Astrocyte of the hippocampus (primary cell): ENCODE measurements at regions not wholly inside any gene's neighbourhood (a gene's known extent, or its start where the extent isn't known, plus 50 kb on each side); places are given as distances from the start of the nearest gene placed in this dataset.
"Not testable (repeated sequence)": the region's sequence is repeated elsewhere in the genome, so short reads cannot be mapped to it uniquely, and the experiment has no call there.

Experiments used
- DNase-seq: peaks from one replicate; pipeline ENCODE4 v3.0.0; 2011; ENCODE audit warnings: low read depth, low spot score

DNA sequence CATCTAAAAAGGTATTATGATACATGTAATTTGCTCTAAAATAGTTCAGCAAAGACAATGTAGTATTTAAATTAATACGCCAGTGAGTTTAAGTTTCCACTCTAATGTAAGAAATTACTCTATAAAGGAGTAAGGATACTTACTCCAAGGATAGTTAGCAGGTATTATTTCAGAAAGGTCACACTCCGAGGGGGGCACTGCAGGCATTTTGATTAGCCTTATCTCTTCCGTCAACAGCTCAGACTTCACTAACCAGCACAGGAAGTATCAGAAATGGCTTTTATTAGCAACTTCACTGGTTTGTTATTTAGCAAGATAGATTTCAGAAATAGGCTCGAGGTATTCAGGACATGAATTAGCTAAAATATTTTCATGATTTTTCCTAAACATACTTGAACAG lies 127.0 kb downstream of the COX18 start:
- DNase-seq = no peak

DNA sequence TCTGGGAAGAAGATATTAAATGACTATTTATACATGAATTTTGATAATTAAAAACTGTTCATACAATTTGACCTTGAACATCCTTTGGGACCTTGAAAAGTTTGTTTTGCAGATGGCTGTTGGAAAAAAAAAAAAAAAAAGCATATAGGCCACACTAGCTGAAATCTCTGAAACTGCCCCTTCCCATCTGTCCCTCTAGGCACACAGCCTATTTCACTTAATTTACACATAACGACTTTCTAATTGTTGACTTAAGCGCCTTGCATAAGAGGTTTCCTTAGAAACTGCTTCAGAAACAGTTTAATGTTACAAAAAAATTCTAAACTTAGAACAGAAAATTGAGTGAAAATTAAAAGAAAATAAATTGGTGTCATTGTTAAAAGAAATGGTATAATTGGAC lies 131.0 kb downstream of the COX18 start:
- DNase-seq = no peak

DNA sequence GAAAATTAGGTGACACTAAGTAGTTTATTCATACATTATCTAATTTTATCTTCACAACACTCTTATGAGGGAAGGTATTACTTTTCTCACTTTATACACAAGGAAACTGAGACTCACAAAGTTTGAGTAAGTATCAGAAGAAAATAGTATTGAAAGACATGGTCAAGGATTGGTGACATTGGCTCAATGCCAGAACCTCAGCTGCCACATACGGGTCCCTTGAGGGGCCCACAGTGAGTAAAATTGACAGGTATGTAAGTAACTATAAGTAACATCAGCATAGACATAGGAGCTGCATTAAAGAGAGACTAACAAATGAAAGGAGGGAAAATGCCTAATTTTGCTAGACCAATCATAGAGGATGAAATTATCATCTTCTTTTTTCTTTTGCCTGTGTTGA lies 134.1 kb downstream of the COX18 start:
- no peak for DNase-seq

DNA sequence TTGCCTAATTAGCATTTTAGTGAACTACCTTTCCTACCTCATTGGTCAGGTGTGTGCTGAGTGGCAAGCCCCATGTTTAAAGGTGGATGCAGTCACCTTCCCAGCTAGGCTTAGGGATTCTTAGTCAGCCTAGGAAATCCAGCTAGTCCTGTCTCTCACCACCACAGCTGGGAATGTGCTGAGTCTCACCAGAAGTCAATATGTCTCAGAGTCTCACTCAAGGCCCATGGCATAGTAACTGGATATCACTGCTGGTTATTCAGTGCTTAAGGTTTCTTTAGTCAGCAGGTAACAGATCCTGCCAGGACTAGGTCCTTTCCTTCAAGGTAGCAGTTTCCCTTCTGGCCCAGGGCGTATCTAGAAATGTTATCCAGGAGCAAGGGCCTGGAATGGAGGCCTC lies 136.5 kb downstream of the COX18 start:
- DNase-seq = no peak

DNA sequence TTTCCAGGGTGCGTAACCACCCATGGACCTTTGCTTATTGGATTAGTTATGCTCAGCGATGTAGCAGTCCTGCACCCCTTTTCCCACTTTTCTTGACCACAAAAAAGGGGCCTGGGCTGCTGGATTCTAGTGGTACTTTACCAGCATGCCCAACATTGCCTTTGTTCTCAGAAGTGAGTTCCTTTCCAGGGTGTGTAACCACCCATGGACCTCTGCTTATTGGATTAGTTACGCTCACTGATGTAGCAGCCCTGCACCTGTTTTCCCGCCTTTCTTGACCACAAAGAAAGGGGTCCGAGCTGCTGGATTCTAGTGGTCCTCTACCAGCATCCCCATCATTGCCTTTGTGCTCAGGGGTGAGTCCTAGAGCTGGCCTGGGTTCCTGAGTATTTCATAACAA lies 138.2 kb downstream of the COX18 start:
- no peak for DNase-seq

DNA sequence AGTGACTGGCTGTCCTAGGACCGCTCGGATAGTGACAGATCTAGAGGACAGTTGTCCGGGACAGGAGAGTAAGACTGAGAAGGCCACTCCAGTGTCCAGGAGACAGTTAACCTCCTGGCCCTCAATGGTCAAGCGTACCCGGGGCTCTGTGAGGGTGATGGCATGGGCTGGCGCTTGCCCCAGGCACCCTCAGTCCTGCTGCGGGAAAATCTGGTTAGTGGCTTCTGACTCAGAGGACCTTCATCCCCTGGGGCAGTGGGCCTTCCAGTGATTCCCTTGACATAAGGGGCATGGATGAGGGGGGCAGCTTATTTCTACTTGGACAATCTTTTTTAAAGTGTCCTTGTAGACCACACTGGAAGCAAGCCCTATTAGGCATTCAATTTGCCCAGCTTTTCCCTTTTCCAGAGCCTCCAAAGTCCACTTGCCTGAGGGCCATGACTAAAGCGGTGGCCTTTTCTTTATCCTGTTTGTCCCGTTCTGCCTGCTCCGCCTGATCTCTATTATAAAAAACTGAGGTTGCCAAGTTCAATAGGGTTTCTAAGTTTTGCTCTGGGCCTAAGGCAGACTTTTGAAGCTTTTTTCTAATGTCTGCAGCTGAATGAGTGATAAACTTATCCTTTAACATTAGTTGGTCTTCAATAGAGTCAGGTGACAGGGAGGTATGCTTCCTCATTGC lies 139.8 kb downstream of the COX18 start:
- not testable (repeated sequence) for DNase-seq

DNA sequence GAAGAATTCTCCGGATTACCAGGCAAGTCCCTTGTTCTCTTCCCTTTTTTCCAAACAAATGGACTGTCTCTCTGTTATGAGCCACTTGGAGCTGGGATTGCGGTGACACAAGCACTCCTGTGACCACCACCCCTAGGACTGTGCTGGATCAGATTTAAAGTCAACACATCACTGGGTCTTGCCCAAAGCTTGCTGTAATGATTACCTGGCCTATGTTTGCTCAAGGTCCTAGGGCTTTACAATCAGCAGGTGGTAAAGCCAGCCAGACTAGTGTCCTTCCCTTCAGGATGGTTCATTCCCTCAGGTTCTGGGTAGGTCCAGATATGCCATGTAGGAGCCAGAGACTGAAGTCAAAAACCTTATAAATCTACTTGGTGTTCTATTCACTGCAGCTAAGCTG lies 144.7 kb downstream of the COX18 start:
- DNase-seq = no peak

DNA sequence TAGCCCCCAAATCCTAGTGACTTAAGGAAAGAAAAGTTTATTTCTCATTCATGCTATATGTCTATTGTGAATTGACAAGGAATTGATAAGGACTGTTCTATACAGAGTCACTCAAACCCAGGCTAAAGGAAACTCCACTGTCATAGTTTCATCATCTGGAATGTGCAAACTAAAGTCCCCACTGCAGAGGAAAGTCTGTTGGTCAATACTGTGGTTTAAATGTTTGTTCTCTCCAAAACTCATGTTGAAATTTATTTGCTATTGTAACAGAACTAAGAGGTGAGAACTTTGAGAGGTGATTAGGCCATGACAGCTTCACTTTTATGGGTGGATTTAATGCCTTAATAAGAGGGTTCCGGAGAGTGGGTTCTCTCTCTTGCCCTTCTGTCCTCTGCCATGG lies 149.6 kb downstream of the COX18 start:
- DNase-seq = no peak

DNA sequence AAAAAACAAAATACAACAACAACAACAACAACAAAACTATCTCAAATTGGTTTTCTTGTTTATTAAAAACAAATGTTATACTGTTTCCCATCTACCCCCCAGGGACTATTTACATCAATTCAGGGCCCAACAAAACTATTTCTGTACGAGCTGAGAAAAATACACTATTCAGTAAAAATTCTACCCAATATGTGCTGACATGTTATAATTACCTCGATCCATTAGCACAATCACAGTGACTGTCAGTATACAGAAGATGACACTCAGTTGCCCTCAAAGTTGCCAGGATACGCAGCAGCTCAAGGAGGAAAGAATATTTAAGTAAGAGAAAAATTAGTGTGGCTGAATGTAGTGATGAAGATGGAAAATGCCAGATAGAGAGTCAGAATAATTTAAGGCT lies 150.1 kb downstream of the COX18 start:
- DNase-seq = no peak

DNA sequence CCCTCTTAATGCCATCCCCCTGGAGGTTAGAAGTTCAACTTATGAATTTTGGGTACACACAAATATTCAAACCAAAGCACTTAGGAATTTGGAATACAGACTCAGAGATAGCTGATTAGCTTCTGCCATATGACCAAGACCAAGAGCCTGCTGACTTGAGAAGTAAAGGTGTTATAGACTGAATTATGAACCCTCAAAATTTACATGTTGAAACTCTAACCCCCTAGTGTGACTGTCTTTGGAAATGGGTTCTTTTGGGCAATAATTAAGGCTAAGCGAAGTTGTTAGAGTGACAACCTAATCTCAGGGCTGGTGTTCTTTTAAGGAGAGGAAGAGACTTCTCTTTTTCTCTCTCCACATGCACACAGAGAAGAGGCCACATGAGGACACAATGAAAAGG lies 151.2 kb downstream of the COX18 start:
- no peak for DNase-seq

DNA sequence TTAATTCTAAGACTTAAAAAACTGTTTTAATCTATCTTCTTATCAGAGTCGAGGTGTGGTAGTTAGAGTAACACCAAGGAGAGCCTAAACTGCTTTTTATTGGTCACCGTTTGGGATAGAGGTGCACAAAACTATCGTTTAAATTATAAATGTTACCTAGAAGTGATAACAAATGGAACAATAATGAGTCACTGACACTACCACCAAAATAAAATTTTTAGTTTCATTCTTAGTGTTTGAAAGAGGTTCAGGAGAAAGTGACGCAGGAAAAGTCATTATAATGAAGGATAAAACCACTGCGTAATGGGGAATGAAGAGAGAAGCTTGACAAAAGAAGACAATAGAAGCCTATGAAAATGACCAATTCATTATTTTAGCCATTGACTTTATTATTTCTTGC lies 158.2 kb downstream of the COX18 start:
- DNase-seq = no peak

DNA sequence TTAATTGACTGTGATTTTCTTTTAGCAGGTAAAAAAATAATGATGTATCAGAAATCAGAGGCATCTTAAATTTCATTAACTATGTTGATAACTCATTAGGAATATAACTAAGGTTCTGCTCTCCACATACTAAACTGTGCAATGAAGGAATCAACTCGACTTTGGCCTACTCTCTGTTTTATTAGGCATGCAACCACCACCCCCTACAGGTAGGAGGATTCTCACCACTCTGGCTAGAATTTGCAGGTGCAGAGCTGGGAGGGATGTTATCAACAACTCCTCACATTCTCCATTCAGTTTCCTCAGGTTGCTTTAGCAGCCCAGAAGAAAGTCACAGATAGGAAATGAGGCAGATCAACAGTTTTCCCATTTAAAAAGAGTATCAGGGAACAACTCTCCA lies 160.1 kb downstream of the COX18 start:
- DNase-seq = no peak

DNA sequence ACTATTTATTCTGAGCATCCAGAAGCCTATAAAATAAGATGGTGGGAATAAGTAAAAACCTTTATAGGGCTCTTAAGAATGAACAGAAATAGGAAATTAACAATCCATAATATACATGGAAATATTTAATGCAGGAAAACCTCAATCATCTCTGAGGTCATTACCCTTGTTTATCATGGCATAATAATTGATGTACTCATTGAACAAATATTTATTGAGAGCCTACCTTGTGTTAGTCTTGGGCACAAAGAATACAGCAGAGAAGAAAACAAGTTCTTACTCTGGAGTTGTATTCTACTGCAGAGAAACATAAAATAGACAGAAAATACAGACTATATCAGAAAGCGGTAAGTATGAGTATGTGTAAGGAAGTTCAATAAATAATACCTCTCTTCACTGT lies 167.2 kb downstream of the COX18 start:
- DNase-seq = no peak

DNA sequence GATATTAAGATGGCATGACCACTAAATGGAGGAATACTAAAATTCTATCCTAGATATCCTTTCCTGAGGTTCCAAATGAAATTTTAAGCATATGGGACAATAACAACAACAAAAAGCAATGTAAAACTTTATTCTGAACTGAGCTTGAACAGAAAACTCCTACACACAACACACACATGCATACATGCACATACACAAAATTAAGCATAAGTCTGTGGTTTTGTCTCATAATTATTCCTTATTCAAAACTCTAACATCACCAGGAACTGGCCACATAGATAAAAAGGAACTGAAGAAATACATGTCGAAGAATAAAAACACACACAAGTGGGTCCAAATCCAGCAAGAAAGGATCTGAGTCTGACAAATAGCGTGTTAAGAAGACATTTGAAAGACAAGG lies 168.0 kb downstream of the COX18 start:
- DNase-seq = no peak

DNA sequence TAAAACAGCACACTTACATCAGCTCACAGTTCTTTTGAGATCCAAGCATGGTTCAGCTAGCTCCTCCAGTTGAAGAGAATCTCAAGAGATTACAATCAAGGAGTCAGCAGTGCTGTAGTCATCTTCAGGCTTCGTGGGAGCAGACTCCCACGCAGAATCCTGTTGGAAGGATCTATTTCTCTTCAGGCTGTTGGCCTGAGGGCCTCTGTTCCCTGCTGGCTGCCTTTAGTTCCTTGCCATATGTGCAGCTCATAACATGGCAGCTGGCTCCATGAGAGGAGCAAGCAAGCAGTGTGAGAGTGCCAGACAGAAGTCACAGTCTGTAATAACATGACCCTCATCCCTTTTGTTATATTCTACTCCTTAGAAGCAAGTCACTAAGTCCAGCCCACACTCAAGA lies 168.6 kb downstream of the COX18 start:
- DNase-seq = no peak

DNA sequence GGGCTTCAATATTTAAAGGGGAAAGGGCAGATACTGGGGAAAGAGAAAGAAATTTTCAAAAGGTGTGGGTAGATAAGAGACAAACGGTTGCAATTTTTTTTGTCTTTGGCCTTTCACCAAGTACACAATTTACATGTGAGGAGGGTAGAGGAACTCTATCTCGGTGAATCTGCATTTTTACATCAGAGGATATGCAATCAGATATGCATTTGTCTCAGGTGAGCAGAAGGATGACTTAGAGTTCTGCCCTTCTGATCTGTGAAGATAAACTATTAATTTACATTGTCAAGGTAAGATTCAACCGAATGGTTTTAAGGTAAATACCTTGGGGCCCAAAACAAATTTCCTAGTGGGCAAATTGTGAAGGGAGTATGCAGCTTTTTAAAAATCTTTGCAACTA lies 169.9 kb downstream of the COX18 start:
- no peak for DNase-seq

DNA sequence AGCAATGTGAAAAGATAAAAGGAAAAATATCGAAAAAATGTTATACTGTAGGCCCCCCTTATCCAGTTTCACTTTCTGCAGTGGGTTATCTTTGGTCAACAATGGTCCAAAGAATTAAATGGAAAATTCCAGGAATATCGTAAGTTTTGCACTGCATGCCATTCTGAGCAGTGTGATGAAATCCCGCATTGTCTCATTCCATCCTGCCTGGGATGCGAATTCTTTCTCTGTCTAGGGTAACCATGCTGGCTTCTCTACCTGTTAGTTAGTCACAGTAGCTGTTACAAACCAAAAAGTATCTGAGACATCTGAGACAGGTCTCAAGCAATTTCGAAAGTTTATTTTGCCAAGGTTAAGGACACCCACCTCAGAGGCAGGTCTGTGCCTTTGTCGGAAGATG lies 170.3 kb downstream of the COX18 start:
- DNase-seq = no peak

DNA sequence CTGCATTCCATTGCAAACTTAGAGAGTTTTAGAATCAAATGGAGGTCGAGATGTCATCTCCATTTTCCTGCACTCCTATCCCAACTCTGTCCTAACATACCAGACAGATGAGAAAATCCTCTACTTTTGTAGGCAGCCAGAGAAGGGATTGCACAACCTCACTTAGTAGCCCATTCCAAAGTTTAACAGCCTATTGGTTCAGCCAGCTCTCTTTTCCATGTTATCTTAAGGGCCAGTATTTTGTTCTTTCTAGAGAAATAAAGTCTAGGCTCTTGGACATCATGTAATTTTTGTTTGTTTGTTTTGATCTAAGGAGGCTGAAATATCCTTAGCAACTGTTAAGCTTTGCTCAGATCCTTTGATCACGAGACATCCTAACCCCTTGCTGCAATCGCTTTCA lies 173.0 kb downstream of the COX18 start:
- DNase-seq = peak; percentile 62

DNA sequence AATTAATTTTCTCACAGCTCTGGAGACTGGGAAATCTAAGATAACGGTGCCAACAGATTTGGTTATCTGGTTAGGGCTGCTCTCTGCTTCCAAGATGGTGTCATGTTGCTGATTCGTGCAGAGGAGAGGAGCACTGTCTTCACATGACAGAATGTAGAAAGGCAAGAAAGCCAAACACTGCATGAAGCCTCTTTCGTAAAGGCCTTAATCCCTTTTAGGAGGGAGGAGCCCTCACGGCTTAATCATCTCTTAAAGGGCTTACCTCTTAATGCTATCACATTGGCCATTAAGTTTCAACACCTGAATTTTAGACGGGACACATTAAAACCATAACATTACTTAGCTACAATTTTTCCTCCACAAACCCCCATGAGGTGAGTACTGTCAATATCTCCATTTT lies 174.1 kb downstream of the COX18 start:
- DNase-seq = no peak

DNA sequence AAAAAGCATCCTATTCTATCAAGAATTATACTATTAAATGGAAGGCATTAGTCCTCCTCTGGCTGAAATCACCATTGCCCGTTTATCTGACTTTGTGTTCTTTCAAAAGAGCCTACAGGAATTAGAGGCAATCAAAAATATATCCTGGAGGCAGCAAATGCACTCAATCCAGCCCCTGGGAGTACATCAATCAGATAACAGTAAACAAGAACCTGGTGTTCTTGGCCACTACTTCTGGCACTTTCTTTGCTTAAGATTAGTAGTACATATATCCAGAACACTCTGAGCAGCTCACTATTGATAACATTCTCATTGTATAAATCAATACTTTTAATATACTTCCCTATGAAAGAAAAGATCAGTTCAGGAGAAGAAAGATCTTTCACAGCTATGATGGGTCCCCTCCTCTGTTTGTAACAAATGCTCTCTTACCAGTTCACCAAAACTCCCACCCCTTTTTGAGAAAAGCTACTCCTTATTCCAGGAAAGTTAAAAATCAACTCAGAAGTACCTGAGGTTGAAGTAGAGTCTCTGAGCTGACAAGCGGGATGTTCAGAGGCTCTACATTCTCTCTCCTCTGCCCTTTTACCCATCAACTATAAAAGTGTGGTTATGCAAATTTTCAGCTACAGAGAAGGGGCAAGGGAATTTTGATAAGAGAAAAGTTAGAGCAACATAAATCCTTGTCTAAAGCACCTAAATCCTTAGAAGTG lies 176.0 kb downstream of the COX18 start:
- no peak for DNase-seq

DNA sequence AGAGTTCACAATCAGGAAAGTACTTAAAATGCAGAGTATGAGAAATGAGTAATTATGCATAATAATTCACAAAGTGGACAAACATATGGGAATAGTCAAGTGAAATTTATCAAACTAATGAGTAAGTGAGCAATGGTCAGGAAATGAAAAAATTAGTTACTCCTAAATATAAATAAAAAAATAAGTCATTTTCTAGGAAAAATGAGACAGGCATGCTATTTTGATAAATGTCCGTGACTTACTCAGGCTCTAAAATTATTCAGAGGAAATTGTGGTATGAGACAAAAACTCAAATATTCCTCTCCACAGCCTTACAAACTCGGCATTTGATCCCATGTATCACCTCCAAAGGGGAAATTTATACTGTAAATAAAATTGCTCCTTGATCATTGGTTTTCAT lies 181.2 kb downstream of the COX18 start:
- DNase-seq = no peak

DNA sequence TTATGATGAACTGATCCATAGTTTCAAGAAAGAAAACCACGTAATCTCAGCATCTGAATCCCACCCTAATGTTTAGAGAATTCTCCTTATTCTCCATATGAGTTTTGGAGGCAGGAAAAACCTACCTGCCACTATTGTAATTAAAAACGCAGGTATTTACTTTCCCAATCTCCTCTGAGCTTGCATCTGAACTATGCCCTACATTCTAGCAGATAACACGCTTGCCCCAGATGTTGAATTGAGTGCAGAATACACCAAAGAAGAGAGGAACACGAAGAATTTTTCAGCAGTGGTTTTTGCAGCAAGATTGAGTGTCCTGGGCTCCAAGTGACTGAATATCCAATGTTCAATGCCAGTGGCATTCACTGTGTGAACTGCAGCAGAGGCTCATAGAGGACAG lies 182.4 kb downstream of the COX18 start:
- DNase-seq = no peak

DNA sequence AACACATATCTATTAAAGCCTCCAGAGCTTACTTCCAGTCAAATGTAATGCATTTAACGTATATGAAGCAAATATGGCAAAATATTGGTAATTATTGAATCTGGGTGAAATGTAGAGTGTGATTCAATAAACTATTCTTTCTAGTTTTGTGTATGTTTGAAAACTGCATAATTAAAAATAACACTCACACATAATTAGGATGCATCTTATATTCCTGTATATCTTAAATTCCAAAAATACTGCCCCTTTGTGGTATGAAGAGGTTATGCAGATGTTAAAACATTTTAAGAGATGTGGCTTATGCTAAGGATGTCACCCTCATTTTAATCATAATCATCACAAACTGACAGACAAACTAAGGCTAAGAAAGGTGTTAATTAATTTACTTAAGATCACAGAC lies 182.9 kb downstream of the COX18 start:
- DNase-seq = no peak

DNA sequence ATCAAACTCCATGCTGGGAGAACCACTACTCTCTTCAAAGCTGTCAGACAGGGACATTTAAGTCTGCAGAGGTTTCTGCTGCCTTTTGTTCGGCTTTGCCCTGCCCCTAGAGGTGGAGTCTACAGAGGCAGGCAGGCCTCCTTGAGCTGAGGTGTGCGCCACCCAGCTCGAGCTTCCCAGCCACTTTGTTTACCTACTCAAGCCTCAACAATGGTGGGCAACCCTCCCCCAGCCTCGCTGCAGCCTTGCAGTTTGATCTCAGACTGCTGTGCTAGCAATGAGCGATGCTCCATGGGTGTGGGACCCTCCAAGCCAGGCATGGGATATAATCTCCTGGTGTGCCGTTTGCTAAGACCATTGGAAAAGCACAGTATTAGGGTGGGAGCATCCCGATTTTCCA lies 185.3 kb downstream of the COX18 start:
- DNase-seq = not testable (repeated sequence)
